ENCODE measurements at regions not wholly inside any gene's neighbourhood (a gene's known extent, or its start where the extent isn't known, plus 50 kb on each side); places are given as distances from the start of the nearest gene placed in this dataset.

GRCh38 chr22:47927648-47928210, 1165.3 kb downstream of the TBC1D22A start:
- DNase-seq (ENCODE audit: low spot score): no peak

- no peak for DNase-seq (ENCODE audit: low spot score)
Measured at GRCh38 chr22:47923011-47923427, 1160.6 kb downstream of the TBC1D22A start.

GRCh38 chr22:47921906-47922305, 1159.5 kb downstream of the TBC1D22A start:
- no peak for DNase-seq (ENCODE audit: low spot score)

DNA sequence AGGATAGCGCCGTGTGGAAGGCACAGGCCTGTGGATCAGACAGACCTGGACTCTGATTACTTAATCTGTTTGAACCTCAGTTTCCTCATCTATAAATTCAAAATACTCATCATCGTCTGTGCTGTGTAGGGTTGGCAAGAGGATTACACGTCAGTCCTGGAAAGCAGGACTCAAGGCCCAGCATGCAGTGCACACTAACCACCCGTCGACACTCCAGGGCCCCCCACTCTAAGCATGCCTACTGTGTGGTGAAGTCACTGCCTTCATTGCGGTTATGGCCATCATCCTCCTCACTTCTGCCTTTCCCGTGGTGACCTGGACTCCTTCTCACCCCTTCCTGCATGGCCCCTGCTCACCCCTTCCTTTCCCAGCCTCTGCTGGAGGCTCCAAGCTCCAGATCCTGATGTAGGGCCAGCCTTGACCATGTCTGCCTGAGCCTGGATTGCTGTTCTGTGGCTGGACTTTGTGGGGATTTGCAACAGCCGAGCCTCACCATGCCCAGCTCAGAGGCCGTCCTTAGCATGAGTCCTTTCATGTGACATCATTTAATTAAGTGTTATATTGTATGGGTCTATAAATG, 1158.0 kb downstream of the TBC1D22A start:
- no peak for DNase-seq (ENCODE audit: low spot score)

- DNase-seq (ENCODE audit: low spot score): no peak
Measured at GRCh38 chr22:47919893-47920292, 1157.4 kb downstream of the TBC1D22A start.

DNA sequence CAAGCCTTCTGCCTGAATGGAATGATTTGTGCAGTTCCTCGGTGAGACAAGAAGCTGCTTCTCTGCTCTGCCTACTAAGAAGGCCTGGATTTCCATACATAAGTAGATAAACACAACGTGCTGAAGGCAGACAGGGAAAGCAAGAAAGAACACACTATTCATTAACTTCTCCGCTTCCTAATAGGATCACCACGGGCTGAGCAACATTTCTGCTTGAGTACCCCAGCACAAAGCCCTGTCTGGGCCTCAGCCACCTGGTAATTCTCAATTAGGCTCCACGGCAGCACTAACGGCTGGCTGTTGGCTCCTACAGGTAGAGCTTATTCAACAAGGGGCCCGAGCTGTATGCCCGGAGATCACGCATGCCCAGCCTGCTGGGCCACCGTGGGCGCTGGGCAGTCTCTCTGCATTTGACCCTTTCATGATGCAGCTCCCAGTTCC, 1156.6 kb downstream of the TBC1D22A start:
- no peak for DNase-seq (ENCODE audit: low spot score)

- peak; percentile 28 for DNase-seq (ENCODE audit: low spot score)
Measured at GRCh38 chr22:47918276-47918921, 1155.9 kb downstream of the TBC1D22A start.

DNA sequence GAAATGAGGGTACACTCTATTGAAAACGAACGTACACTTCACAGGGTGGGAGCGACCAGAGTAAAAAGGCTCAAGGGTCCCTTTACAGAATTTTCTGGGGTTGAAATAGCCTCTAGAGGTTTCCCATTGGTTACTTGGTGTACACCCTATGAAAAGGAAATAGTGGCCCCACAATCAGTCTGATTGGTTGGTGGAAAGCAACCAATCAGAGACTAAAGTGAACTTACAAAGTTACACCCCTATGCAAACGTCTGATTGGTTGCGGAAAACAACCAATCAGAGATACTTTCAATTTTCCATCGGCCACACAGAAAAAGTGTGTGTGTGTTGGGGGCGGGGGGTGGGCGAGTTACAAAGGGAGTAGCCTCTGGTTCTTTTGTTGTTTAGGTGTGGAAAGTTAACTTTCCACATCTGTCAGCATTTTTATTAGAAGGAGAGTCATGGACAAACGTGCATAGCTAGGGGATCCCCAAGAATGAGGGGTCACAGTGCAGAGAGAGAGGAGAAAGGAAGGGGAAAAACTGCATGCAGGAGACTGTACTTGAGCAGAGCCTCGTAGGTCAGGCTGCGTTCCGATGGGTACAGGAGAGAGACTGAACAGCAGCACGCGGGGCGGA, 1152.1 kb downstream of the TBC1D22A start:
- DNase-seq (ENCODE audit: low spot score): no peak

DNA sequence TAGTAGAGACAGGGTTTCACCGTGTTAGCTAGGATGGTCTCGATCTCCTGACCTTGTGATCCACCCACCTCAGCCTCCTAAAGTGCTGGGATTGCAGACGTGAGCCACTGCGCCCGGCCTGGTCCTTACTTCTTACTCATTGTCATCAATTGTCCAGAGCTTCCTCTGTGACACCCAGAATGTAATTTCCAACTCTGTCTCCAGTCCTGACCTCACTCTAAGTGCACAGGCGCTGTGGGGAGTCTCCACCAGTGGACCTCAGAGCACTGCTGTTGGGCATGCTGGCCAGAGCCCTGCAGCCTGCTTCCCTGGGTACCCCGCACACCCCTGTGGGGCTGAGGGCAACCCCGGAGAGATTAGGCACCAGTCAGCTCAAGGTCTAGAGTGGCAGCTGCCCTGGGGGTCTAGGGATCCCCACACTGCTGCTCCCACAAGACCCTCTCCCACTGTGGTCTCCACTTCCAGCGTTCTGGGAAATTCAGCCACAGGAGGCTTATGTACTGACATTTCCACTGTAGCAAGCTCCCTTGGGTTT, 1140.3 kb downstream of the TBC1D22A start:
- DNase-seq (ENCODE audit: low spot score): no peak

DNA sequence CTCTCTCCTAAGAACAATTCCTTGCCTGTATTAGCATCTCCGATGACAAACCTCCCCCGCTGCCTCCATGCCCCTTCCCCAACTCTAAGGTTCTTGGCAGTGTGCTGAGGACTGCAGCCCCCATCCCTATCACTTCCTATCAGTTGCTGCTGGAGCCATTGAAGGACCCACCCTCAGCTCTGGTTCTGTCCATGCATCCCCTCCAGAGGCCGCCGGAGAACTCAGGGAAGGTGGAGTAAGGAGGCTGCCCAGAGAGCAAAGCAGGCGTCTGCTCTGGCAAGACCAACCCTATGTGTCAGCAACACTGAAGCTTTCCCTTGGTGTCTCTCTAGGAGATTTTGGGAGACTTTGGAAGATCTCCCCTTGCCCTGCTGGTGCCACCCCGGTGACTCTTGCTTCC, 1139.5 kb downstream of the TBC1D22A start:
- no peak for DNase-seq (ENCODE audit: low spot score)

DNA sequence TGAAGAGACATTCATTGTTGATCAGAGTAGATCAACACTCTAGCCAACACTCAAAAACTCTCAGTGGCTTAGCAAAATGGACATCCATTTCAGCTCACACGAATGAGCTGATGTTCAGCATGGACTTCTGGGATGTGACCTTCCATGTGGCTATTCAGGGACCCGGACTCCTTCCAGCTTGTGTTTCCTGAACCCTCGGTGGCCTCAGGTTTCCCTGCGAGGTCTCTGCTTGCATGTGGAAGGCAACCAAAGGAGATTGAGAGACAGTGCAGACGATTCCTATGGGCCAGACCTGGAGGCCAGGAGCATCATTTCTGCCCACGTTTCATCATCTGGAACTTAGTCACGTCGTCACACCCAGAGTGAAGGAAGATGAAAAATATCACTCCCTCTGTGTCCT, 1137.4 kb downstream of the TBC1D22A start:
- DNase-seq (ENCODE audit: low spot score): no peak

- DNase-seq (ENCODE audit: low spot score): no peak
Measured at GRCh38 chr22:47898946-47899345, 1136.5 kb downstream of the TBC1D22A start.

GRCh38 chr22:47891609-47892008, 1129.2 kb downstream of the TBC1D22A start:
- DNase-seq (ENCODE audit: low spot score): no peak

- DNase-seq (ENCODE audit: low spot score): no peak
Measured at GRCh38 chr22:47888817-47889216, 1126.4 kb downstream of the TBC1D22A start.

DNA sequence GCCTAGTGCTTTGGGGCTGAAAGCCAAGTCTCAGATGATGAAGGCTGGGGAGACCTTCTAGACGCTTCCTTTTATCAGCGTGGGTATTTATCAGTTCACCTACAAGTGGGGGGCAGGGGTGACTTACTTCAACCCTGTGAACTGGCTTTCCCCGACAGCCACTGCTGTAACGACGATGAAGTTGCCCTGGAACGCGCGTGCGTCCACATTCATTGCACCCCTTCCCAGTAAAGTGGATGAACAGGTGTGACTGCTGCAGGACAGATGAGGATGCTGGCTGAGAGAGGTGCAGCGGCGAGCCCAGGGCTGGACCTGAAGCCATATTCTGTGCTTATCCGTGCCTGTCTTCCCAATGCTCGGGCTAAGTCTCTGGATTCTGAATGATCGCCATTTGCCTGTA, 1122.3 kb downstream of the TBC1D22A start:
- DNase-seq (ENCODE audit: low spot score): no peak

GRCh38 chr22:47884200-47884599, 1121.8 kb downstream of the TBC1D22A start:
- DNase-seq (ENCODE audit: low spot score): no peak

- no peak for DNase-seq (ENCODE audit: low spot score)
Measured at GRCh38 chr22:47883757-47884156, 1121.3 kb downstream of the TBC1D22A start.

GRCh38 chr22:47879346-47879745, 1116.9 kb downstream of the TBC1D22A start:
- DNase-seq (ENCODE audit: low spot score): no peak

- DNase-seq (ENCODE audit: low spot score): no peak
Measured at GRCh38 chr22:47878460-47878859, 1116.0 kb downstream of the TBC1D22A start.

DNA sequence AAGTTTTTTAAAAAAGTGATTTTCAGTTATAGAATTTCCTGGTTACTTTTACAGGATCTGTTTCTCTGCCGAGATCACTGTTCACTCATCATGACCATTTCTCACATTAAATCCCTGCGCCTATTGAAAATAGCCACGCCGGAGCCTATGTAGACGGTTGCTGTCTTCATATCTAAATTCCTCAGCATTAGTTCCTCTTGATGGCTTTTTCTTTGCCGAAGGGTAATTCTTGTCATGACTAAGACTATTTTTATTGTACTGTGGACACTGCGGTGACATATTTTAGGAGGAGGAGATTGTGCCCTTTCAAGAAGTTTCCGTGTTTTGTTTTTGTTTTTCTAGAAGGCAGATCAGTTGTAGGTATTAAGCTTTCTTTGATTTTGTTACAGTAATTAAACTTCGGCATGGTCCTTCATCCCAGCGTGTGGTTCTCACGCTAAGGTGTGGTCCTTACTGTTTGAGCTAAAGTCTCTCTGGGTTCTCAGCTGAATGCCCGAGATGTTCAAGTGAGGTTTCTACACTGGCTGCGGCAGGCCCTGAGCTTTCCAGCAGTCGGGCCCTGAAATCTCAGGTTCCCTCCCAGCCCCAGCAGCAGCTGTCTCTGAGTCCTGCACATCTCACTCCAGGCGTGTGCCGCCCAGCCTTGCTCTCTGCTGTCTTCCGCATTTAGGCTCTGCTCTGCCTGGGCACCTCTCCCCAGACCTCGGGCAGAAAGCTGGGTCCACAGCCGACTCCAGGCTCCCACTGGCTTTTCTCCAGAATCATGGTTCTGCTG, 1110.5 kb downstream of the TBC1D22A start:
- DNase-seq (ENCODE audit: low spot score): no peak

DNA sequence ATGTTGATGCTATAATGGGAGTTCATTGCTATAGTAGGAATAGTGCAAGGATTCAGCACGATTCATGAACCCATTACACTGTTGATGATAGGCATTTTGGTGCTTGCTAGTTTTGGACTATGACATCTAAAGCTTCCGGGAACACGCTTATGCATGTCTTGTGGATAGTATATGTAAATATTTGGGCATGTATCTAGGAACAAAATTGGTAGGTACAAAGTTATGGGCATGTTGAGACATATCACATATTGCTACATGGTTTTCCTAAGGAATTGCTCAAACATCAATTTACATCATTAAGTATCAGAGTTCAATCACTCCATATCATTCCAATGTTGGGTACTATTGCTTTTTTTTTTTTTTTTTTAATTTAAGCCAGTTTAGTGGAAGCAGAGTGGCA, 1103.2 kb downstream of the TBC1D22A start:
- no peak for DNase-seq (ENCODE audit: low spot score)

DNA sequence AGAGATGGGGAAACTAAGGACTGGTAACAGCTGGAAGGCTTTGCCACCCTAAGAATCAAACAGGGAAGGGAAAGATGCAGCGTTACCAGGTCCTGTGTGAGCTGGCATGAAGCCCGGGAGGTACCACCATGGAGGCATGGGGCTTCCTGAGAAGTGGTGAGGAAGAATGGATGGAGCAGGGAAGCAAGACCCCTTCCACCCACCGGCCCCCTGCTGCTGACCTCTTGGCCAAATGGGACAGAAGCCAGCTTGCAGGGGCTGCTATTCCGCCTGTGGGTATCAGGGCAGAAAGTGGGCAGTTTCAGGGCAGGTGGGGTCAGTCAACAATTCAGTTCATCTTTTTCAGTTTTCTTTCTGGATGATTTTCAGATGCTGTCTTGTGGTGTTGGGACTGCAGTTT, 1099.9 kb downstream of the TBC1D22A start:
- no peak for DNase-seq (ENCODE audit: low spot score)

Data from CD4-positive, alpha-beta T cell treated with Interleukin-2 at 100 ng/mL for 4 hours (primary cell).